ENCODE measurements at regions not wholly inside any gene's neighbourhood (a gene's known extent, or its start where the extent isn't known, plus 50 kb on each side); places are given as distances from the start of the nearest gene placed in this dataset.

- TF ChIP-seq CTCF (IDR thresholded peaks at IDR 0.05): no peak
- no peak for TF ChIP-seq POLR2A (IDR thresholded peaks at IDR 0.05)
These were observed 215.0 kb upstream of the IGF1R start for GRCh38 chr15:98433346-98433745.

Data from esophagus squamous epithelium (tissue), 4 donors.